Activated naive CD4-positive, alpha-beta T cell treated with anti-CD3 and anti-CD28 coated beads for 36 hours (primary cell): ENCODE measurements at regions not wholly inside any gene's neighbourhood (a gene's known extent, or its start where the extent isn't known, plus 50 kb on each side); places are given as distances from the start of the nearest gene placed in this dataset.

Experiments
- CTCF ChIA-PET: fragments of 350-600 bp; sonication (Branson Sonifier 250); formaldehyde crosslinking; loops from one replicate; lab custom pipeline; 2021; ENCODE audit warnings: antibody characterized with exemption; lab: Charles Lee
- DNase-seq: peaks from one replicate; pipeline ENCODE4 v3.0.0-alpha.2; 2020
- H3K27ac Mint-ChIP-seq: one replicate; pipeline ENCODE4 v1.8.0; 2021; ENCODE audit warnings: mild to moderate bottlenecking, mixed read lengths
- H3K27me3 Mint-ChIP-seq: one replicate; pipeline ENCODE4 v1.8.0; 2021; ENCODE audit warnings: low read depth, mixed read lengths
- H3K36me3 Mint-ChIP-seq: one replicate; pipeline ENCODE4 v1.8.0; 2021; ENCODE audit warnings: low read depth, mixed read lengths
- H3K4me1 Mint-ChIP-seq: one replicate; pipeline ENCODE4 v1.8.0; 2021; ENCODE audit warnings: low read depth, mixed read lengths
- H3K4me3 Mint-ChIP-seq: one replicate; pipeline ENCODE4 v1.8.0; 2021; ENCODE audit warnings: mild to moderate bottlenecking, moderate library complexity, mixed read lengths
- H3K9me3 Mint-ChIP-seq: one replicate; pipeline ENCODE4 v1.8.0; 2021; ENCODE audit warnings: mixed read lengths
- intact Hi-C: fragments of 100-400 bp; cut with micrococcal nuclease; formaldehyde crosslinking; loops from one replicate; pipeline ENCODE4 v1.15.1; 2023

DNA sequence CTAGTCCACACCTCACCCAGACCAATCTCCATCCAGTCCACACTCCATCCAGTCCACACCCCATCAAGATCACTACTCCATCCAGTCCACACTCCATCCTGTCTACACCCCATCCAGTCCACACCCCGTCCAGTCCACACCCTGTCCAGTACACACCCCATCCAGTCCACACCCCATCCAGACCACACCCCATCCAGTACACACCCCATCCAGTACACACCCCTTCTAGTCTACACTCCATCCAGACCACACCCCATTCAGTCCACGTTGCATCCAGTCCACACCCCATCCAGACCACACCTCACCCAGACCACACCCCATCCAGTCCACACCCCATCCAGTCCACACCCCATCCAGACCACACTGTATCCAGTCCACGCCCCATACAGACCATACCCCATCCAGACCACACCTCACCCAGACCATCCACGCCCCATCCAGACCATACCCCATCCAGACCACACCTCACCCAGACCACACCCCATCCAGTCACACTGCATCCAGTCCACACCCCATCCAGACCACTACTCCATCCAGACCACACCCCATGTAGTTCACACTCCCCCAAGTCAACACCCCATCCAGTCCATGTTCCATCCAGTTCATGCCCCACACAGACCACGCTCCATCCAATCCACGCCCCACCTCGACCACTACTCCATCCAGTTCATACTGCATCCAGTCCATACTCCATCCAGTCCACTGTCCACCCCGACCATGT, 116.6 kb upstream of the RTL1 start:
- Mint-ChIP-seq H3K4me1 (no peaks in the 10 kb centered on the region), H3K36me3 (no peaks in the 10 kb centered on the region), H3K4me3 (no peak overlapping the region), H3K9me3 (no peaks in the 10 kb centered on the region), H3K27me3 (peaks cover 23% of the 10 kb centered on the region), H3K27ac (no peak overlapping the region)
- CTCF ChIA-PET: no interaction called here
- DNase-seq: no peak
- intact Hi-C loops: no loop called here

DNA sequence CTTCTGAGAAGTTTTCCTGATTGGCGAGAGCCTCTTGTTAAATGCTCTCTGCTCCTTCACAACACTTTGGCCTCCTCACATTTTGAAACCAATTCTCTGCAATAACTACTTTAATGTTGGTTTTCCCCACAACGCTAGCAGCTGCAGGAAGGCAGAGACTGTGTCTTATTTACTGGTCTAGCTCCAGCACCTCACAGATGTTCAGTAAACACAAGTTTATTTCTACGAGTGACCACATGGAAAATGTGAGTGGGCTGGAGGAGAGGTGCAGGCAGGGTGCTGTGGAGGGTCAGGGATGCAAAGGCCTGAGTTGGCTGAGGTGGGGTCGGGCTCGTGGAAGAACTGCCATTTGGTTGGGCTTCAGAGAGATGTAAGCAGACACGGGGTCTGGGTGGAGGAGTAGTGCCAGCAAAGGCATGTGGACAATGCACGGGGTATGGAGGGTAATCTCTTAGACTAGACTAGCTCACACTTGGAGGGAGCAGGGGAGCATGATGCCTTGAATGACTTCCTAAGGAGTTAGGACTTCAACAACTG, 117.4 kb upstream of the RTL1 start:
- H3K36me3 Mint-ChIP-seq: no peaks in the 10 kb centered on the region
- intact Hi-C loops: no loop called here
- DNase-seq: no peak
- no peaks in the 10 kb centered on the region for H3K9me3 Mint-ChIP-seq
- CTCF ChIA-PET: no interaction called here
- peaks cover 23% of the 10 kb centered on the region for H3K27me3 Mint-ChIP-seq
- no peak overlapping the region for H3K27ac Mint-ChIP-seq
- H3K4me3 Mint-ChIP-seq: no peak overlapping the region
- no peaks in the 10 kb centered on the region for H3K4me1 Mint-ChIP-seq

DNA sequence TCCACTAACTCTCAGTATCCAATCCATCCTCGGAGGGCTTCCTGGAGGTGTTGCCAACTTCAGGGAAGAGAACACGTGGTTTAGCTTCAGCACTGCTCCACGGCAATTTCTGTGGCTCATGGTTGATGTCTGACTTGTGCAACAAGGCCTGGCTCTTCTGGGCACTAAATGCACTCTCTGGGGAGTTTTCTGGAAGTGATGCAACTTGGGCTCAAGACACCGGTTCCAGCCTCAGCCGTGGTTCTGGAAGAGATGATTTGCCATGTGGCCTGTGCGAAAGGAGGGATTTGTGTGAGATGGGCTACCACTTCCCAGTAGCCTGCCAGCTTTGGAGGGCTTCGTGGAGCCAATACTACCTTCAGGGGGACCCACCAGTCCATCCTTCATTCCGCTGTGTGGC, 118.6 kb upstream of the RTL1 start:
- intact Hi-C loops: no loop called here
- Mint-ChIP-seq H3K9me3 (no peaks in the 10 kb centered on the region), H3K36me3 (no peaks in the 10 kb centered on the region), H3K27ac (no peak overlapping the region), H3K27me3 (peaks cover 18% of the 10 kb centered on the region), H3K4me3 (no peak overlapping the region), H3K4me1 (no peaks in the 10 kb centered on the region)
- CTCF ChIA-PET: no interaction called here
- DNase-seq: no peak

DNA sequence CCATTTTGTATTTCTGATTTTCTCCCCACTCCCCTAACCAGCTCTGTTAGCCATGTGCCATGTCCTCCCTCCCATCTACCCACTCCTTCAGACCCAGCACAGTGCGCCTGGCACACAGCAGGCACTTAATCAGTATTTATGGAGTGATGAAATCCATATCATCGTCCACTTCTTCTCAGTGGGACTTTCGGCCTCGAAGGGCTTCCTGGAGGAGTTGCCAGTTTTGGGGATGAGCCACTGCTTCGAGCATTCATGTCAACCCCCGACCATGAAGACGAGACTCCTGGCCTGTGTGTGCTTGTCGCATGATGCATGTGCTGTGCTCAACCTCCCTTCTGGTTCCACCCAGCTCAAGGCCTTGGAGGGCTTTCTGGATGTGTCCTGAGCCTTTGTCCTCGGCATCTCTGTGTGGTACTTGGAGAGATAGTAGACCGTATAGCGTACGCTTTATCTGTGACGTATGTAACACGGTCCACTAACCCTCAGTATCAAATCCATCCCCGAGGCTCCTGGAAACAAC, 119.5 kb upstream of the RTL1 start:
- intact Hi-C loops: no loop called here
- Mint-ChIP-seq H3K27ac (no peak overlapping the region), H3K9me3 (no peaks in the 10 kb centered on the region), H3K36me3 (no peaks in the 10 kb centered on the region), H3K4me1 (no peaks in the 10 kb centered on the region), H3K4me3 (no peak overlapping the region), H3K27me3 (peaks cover 18% of the 10 kb centered on the region)
- DNase-seq: no peak
- CTCF ChIA-PET: no interaction called here

DNA sequence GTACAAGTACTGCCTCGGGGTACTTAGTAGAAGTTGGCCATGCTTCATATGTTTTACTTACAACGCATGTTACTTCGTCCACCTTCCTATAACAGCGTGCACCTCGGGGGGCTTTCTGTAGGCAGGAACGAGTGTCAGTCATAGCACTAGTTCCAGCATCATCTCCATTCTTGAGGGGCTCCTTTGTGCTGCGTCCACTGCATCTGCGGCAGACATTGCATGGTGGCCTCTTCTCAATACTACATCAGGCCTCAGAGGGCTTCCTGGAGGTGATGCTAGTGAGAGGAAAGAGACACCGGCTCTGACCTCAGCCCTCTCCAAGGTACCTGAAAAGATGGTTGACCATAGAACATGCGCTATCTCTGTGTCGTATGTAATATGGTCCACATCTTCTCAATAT, 121.2 kb upstream of the RTL1 start:
- H3K27me3 Mint-ChIP-seq: peaks cover 10% of the 10 kb centered on the region
- H3K4me3 Mint-ChIP-seq: no peak overlapping the region
- no peaks in the 10 kb centered on the region for H3K9me3 Mint-ChIP-seq
- no peaks in the 10 kb centered on the region for H3K36me3 Mint-ChIP-seq
- no peak overlapping the region for H3K27ac Mint-ChIP-seq
- intact Hi-C loops: no loop called here
- no peaks in the 10 kb centered on the region for H3K4me1 Mint-ChIP-seq
- CTCF ChIA-PET: no interaction called here
- DNase-seq: no peak

DNA sequence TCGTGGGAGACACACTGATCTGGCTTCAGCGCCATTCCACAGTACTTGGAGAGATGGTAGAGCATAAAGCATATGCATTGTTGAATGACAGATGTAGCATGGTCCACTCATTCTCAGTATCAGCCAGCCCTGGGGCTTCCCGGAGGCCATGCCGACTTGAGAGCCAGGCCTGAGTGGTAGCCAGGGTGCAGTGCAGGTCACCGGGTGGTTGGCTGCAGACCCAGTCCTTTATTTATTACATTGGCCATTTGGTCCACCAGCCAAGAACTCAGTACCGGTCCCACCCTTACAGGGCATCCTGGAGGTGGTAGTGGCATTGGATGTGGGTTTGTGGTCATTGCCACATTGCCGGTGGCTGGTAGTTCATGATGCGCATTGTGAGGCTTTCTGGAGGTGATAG, 121.6 kb upstream of the RTL1 start:
- no peaks in the 10 kb centered on the region for H3K4me1 Mint-ChIP-seq
- H3K27me3 Mint-ChIP-seq: peaks cover 7% of the 10 kb centered on the region
- intact Hi-C loops: no loop called here
- no peak overlapping the region for H3K4me3 Mint-ChIP-seq
- H3K36me3 Mint-ChIP-seq: no peaks in the 10 kb centered on the region
- no peak for DNase-seq
- CTCF ChIA-PET: no interaction called here
- H3K9me3 Mint-ChIP-seq: no peaks in the 10 kb centered on the region
- H3K27ac Mint-ChIP-seq: no peak overlapping the region

DNA sequence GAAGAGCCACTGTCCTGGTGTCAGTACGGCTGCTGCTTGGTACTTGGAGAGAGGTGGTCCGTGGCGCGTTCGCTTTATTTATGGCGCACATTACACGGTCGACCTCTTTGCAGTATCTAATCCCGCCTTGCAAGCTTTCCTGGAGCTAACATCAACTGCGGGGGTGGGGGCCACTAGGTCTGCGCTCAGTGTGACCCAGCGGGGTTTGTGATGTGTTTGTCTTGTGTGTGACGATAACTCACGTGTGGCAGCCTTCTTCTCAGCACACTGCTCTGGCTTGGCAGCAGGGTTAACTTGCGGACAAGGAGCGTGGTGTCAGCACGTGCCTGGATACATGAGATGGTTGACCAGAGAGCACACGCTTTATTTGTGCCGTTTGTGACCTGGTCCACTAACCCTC, 122.2 kb upstream of the RTL1 start:
- H3K4me1 Mint-ChIP-seq: no peaks in the 10 kb centered on the region
- CTCF ChIA-PET: no interaction called here

DNA sequence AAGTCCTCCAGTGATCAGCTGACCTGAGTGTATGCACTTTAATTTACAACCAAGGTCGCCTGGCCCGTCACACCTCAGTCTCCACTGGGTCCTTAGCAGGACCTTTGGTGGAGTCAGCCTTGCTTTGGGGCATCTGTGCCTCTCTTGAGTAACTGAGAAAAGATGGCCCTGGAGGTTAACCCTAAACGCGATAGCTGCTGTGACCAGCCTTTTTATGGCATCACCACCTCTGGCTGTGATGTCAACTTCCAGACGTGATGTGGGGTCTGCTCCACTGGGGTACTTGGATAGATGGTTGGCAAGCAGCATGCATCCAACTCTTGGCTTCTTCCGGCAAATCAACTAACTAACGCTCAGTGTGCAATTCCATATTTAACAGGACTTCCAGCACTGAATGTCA, 122.8 kb upstream of the RTL1 start:
- CTCF ChIA-PET: no interaction called here

More for the DNA sequence above, 122.2 kb upstream of the RTL1 start:
- Mint-ChIP-seq H3K27ac (no peak overlapping the region), H3K9me3 (no peaks in the 10 kb centered on the region), H3K27me3 (peaks cover 3% of the 10 kb centered on the region), H3K4me3 (no peak overlapping the region), H3K36me3 (no peaks in the 10 kb centered on the region)
- DNase-seq: no peak
- intact Hi-C loops: no loop called here

DNA sequence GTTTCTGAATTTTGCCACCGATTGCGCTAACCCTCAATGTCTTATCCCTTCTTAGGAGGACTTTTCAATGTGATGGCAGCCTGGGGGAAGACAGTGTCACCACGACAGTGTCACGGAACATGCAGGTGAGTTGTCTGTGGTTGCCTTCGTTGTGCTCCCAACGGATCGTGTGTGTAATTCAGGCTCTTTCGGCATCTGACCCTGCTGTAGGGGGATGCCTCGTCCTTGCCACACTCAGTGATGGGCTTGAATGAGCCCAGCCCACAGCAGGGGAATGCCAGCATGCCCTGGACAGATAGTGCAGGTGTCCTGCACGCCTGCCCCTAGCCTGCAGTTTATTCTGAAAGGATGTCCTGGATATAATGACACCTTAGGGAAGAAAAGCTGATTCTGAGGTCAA, 123.8 kb upstream of the RTL1 start:
- CTCF ChIA-PET: no interaction called here
- no peaks in the 10 kb centered on the region for H3K4me1 Mint-ChIP-seq
- intact Hi-C loops: no loop called here
- peaks cover 2% of the 10 kb centered on the region for H3K27me3 Mint-ChIP-seq
- H3K27ac Mint-ChIP-seq: no peak overlapping the region
- H3K9me3 Mint-ChIP-seq: no peaks in the 10 kb centered on the region
- no peaks in the 10 kb centered on the region for H3K36me3 Mint-ChIP-seq
- no peak overlapping the region for H3K4me3 Mint-ChIP-seq
- no peak for DNase-seq

More for the DNA sequence above, 122.8 kb upstream of the RTL1 start:
- no peak for DNase-seq
- Mint-ChIP-seq H3K9me3 (no peaks in the 10 kb centered on the region), H3K27me3 (peaks cover 2% of the 10 kb centered on the region), H3K4me1 (no peaks in the 10 kb centered on the region), H3K4me3 (no peak overlapping the region), H3K36me3 (no peaks in the 10 kb centered on the region), H3K27ac (no peak overlapping the region)
- intact Hi-C loops: no loop called here

DNA sequence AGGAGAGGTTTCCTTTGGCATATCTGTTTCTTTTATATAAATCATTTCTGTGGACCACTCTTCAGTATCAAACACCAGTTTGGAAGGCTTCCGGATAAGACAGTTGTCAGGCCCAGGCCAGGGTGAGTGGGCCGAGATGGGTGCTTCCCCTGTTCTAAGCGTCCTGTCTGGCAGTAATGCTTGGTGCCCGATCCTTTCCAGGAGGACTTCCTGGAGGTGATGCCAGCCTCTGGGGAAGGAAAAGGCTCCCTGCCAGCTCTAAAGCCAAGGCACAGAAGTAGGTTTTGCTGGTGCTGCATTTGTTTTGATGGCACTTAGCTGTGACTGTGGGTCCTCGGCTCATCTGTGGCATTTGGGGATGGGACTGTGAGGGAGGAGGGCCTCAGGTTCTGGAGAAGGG, 124.4 kb upstream of the RTL1 start:
- CTCF ChIA-PET: no interaction called here
- no peaks in the 10 kb centered on the region for H3K36me3 Mint-ChIP-seq
- H3K4me1 Mint-ChIP-seq: no peaks in the 10 kb centered on the region
- no peaks in the 10 kb centered on the region for H3K9me3 Mint-ChIP-seq
- no peak for DNase-seq
- H3K27me3 Mint-ChIP-seq: peaks cover 2% of the 10 kb centered on the region
- H3K27ac Mint-ChIP-seq: no peak overlapping the region
- intact Hi-C loops: no loop called here
- H3K4me3 Mint-ChIP-seq: no peak overlapping the region

DNA sequence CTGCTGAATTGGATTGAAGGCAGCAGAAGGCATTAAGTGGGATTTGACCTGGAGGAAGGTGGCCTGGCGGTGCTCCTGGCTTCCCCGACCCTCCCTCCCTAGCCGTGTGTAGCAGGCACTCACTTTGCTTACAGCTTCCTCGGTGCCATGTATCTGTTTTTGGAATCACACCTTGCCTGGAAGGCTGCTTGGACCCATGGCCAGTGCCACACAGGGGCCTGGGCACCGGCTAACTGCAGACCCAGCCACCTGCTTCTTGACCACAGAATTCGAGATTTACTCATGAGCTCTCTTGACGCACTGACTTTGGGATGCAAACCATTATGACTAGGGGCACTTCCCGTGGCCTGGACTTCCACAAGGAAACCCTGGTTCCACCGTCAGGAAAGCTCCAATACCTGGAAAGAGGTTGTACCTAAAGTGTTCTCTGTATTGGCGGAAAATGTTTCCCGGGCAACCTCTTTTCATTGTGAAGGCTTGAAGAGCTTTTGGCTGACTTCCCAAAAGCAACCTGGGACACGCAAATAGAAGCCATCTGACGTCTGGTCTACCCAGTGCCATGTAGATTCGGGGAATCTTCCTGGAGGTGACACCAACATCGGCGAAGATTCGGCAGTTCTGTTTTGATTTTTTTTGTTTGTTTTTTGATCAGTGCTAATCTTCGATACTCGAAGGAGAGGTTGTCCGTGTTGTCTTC, 125.6 kb upstream of the RTL1 start:
- H3K27ac Mint-ChIP-seq: no peak overlapping the region
- intact Hi-C loops: no loop called here
- H3K4me1 Mint-ChIP-seq: no peaks in the 10 kb centered on the region
- H3K9me3 Mint-ChIP-seq: no peaks in the 10 kb centered on the region
- no peak overlapping the region for H3K4me3 Mint-ChIP-seq
- no peak for DNase-seq
- H3K27me3 Mint-ChIP-seq: no peaks in the 10 kb centered on the region
- H3K36me3 Mint-ChIP-seq: no peaks in the 10 kb centered on the region
- CTCF ChIA-PET: no interaction called here

DNA sequence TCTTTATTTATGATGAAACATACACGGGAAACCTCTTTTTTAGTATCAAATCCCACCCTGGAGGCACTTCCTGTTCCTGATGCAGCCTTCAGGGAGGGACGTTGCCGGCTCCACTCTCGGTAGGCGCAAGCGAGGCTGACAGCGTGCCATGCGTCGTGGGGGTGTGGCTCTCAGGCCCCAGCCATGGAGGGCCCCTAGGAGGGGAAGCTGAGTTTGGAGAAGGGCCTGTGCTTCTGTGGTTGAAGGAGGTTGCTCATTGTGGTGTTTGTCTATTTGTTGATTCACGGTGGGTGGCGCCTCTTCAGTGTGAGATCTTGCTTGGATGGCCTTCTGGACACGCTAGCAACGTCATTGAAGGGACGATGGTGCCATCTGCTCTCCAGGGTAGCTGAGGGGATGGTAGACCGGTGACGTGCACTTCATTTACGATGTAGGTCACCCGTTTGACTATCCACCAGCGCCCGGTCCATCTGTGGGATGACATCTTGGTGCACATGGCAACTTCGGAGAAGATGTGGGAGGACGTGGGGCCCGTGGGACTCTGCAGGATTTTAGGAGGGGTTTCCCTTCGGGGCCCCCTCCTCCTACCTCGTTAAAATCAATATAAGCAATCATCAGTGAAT, 126.3 kb upstream of the RTL1 start:
- Mint-ChIP-seq H3K4me1 (no peaks in the 10 kb centered on the region), H3K27ac (no peak overlapping the region), H3K4me3 (no peak overlapping the region), H3K36me3 (no peaks in the 10 kb centered on the region), H3K9me3 (no peaks in the 10 kb centered on the region), H3K27me3 (no peaks in the 10 kb centered on the region)
- intact Hi-C loops: no loop called here
- CTCF ChIA-PET: no interaction called here
- no peak for DNase-seq
